ENCODE measurements at regions not wholly inside any gene's neighbourhood (a gene's known extent, or its start where the extent isn't known, plus 50 kb on each side); places are given as distances from the start of the nearest gene placed in this dataset.

DNA sequence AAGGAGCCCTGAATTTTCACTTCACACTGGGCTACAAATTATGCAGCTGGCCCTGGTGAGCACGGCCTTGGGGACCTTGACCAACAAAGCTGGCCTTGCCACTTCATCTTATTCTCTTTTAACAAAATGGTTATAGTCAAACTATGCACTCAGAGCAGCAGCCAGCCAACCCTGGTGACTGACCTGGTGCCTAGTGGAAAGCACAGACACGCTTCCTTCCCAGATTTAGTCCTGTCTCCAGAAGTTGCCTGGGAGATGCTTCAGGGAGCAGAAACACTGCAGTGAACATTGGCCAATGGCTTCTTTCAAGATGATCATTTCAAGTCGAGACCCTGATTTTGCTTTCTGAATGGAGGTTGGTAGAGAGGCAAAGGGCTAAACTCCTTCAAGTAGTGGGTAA is 249.3 kb downstream of the SIPA1L2 start:
- TF ChIP-seq, protein P1, sequence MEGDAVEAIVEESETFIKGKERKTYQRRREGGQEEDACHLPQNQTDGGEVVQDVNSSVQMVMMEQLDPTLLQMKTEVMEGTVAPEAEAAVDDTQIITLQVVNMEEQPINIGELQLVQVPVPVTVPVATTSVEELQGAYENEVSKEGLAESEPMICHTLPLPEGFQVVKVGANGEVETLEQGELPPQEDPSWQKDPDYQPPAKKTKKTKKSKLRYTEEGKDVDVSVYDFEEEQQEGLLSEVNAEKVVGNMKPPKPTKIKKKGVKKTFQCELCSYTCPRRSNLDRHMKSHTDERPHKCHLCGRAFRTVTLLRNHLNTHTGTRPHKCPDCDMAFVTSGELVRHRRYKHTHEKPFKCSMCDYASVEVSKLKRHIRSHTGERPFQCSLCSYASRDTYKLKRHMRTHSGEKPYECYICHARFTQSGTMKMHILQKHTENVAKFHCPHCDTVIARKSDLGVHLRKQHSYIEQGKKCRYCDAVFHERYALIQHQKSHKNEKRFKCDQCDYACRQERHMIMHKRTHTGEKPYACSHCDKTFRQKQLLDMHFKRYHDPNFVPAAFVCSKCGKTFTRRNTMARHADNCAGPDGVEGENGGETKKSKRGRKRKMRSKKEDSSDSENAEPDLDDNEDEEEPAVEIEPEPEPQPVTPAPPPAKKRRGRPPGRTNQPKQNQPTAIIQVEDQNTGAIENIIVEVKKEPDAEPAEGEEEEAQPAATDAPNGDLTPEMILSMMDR (IDR thresholded peaks at IDR 0.05), result no peak
- no peak for TF ChIP-seq POLR2A (IDR thresholded peaks at IDR 0.05; ENCODE audit: low read depth)

Measured in esophagus muscularis mucosa (tissue), 3 donors.